IMR-90 (cell line): ENCODE measurements at regions not wholly inside any gene's neighbourhood (a gene's known extent, or its start where the extent isn't known, plus 50 kb on each side); places are given as distances from the start of the nearest gene placed in this dataset.

Experiments
- ATAC-seq: fragments of 200-7000 bp; cut with Tn5 transposase; 2 replicates; pipeline ENCODE4 v1.9.1; 2020; ENCODE audit warnings: low read depth, mild to moderate bottlenecking, moderate library complexity
- BruUV-seq: library from RNA; stranded (reverse); fragments of 400-500 nt; replicated peaks from 2 replicates; lab custom pipeline; 2021; lab: Mats Ljungman, UMichigan
- CTCF ChIA-PET: fragments of 300-600 bp; formaldehyde crosslinking; extraction: SDS; loops from one replicate; lab custom pipeline; 2021; ENCODE audit warnings: antibody characterized with exemption; lab: Yijun Ruan, JAX
- POLR2A ChIA-PET: fragments of 300-600 bp; sonication (Branson Sonifier 250); formaldehyde crosslinking; loops from one replicate; lab custom pipeline; 2022; ENCODE audit warnings: antibody characterized with exemption; ENCODE audit not compliant: unreplicated experiment; lab: Charles Lee
- DNase-seq: peaks from one replicate; pipeline ENCODE4 v3.0.0; 2013
- H2AFZ ChIP-seq: replicated peaks from 2 replicates; pipeline ENCODE3; 2013; ENCODE audit warnings: low read length, mild to moderate bottlenecking; ENCODE audit not compliant: poor library complexity
- H2AK5ac ChIP-seq: 2 replicates; pipeline ENCODE4 v1.6.1; 2013; ENCODE audit warnings: low read depth, low read length, inconsistent platforms
- H2AK9ac ChIP-seq: replicated peaks from 2 replicates; pipeline ENCODE3; 2013; ENCODE audit warnings: mild to moderate bottlenecking, low read depth, low read length, moderate library complexity; ENCODE audit not compliant: poor library complexity
- H2BK120ac ChIP-seq: 2 replicates; pipeline ENCODE4 v1.6.1; 2013; ENCODE audit warnings: low read depth, low read length, inconsistent platforms
- H2BK15ac ChIP-seq: 3 replicates; pipeline ENCODE4 v1.6.1; 2013; ENCODE audit warnings: low read depth, low read length, inconsistent platforms
- H2BK20ac ChIP-seq: 2 replicates; pipeline ENCODE4 v1.6.1; 2013; ENCODE audit warnings: low read depth, mild to moderate bottlenecking, inconsistent platforms, low read length, moderate library complexity
- H2BK5ac ChIP-seq: 2 replicates; pipeline ENCODE4 v1.6.1; 2013; ENCODE audit warnings: mild to moderate bottlenecking, low read depth, low read length, inconsistent platforms; ENCODE audit not compliant: poor library complexity, severe bottlenecking
- H3K14ac ChIP-seq: replicated peaks from 2 replicates; pipeline ENCODE4 v1.6.1; 2013; ENCODE audit warnings: low read depth, low read length, inconsistent platforms
- H3K18ac ChIP-seq: 2 replicates; pipeline ENCODE4 v1.6.1; 2013; ENCODE audit warnings: low read depth, low read length, control low read depth
- H3K23ac ChIP-seq: 2 replicates; pipeline ENCODE4 v1.6.1; 2013; ENCODE audit warnings: low read depth, low read length, inconsistent platforms
- H3K27ac ChIP-seq: 2 replicates; pipeline ENCODE4 v1.5.1; 2013; ENCODE audit warnings: mild to moderate bottlenecking, control low read depth, low read length; ENCODE audit not compliant: insufficient read depth
- H3K27me3 ChIP-seq: 2 replicates; pipeline ENCODE4 v1.6.1; 2013; ENCODE audit warnings: low read length; ENCODE audit not compliant: control insufficient read depth, insufficient read depth
- H3K36me3 ChIP-seq: 2 replicates; pipeline ENCODE4 v1.6.1; 2013; ENCODE audit warnings: low read length, mixed read lengths; ENCODE audit not compliant: control insufficient read depth, insufficient read depth
- H3K4ac ChIP-seq: 2 replicates; pipeline ENCODE4 v1.6.1; 2013; ENCODE audit warnings: low read depth, low read length, inconsistent platforms
- H3K4me1 ChIP-seq: 2 replicates; pipeline ENCODE4 v1.6.1; 2013; ENCODE audit warnings: low read length, mixed read lengths; ENCODE audit not compliant: control insufficient read depth, insufficient read depth
- H3K4me2 ChIP-seq: 2 replicates; pipeline ENCODE4 v1.6.1; 2013; ENCODE audit warnings: low read depth, mild to moderate bottlenecking, control low read depth, low read length, moderate library complexity
- H3K4me3 ChIP-seq: 2 replicates; pipeline ENCODE4 v1.5.1; 2013; ENCODE audit warnings: low read depth, mild to moderate bottlenecking, control low read depth, low read length, moderate library complexity; ENCODE audit not compliant: insufficient read depth
- H3K56ac ChIP-seq: 2 replicates; pipeline ENCODE4 v1.6.1; 2013; ENCODE audit warnings: low read length, inconsistent platforms; ENCODE audit not compliant: insufficient read depth; ENCODE audit errors: extremely low read depth
- H3K79me1 ChIP-seq, 2 experiments: 2 replicates each; pipeline ENCODE4 v1.6.1; 2013; ENCODE audit warnings: low read length in 2 of 2, inconsistent platforms in 1 of 2, low read depth in 1 of 2
- H3K9ac ChIP-seq: 2 replicates; pipeline ENCODE4 v1.6.1; 2013; ENCODE audit warnings: low read depth, low read length, control low read depth
- H3K9me1 ChIP-seq: 2 replicates; pipeline ENCODE4 v1.6.1; 2013; ENCODE audit warnings: low read length, inconsistent platforms; ENCODE audit not compliant: insufficient read depth
- H3K9me3 ChIP-seq: 2 replicates; pipeline ENCODE4 v1.6.1; 2013; ENCODE audit warnings: low read length; ENCODE audit not compliant: control insufficient read depth, insufficient read depth
- H4K20me1 ChIP-seq: 2 replicates; pipeline ENCODE4 v1.6.1; 2013; ENCODE audit warnings: low read length, inconsistent platforms; ENCODE audit not compliant: insufficient read depth
- H4K5ac ChIP-seq: 2 replicates; pipeline ENCODE4 v1.6.1; 2013; ENCODE audit warnings: mild to moderate bottlenecking, low read depth, low read length, control low read depth
- H4K8ac ChIP-seq, 2 experiments: 2 replicates each; pipeline ENCODE4 v1.6.1; 2013; ENCODE audit warnings: low read depth in 2 of 2, low read length in 2 of 2, control low read depth in 1 of 2, inconsistent platforms in 1 of 2
- H4K91ac ChIP-seq: 2 replicates; pipeline ENCODE4 v1.6.1; 2013; ENCODE audit warnings: low read depth, low read length, inconsistent platforms; ENCODE audit not compliant: insufficient read depth
- BHLHE40 ChIP-seq: fragments of 150-350 bp; IDR thresholded peaks from 2 replicates; pipeline ENCODE4 v1.6.1; 2016; ENCODE audit warnings: mild to moderate bottlenecking, low read depth, low read length
- CEBPB ChIP-seq: IDR thresholded peaks from 2 replicates; pipeline ENCODE4 v1.6.1; 2012; ENCODE audit warnings: low read depth, low read length, improper control_type of control experiment
- CHD1 ChIP-seq: IDR thresholded peaks from 2 replicates; pipeline ENCODE4 v1.6.1; 2012; ENCODE audit warnings: low read depth, low read length, improper control_type of control experiment
- ELK1 ChIP-seq: fragments of 150-350 bp; IDR thresholded peaks from 2 replicates; pipeline ENCODE4 v1.6.1; 2016; ENCODE audit warnings: low read depth, mild to moderate bottlenecking, low read length, moderate library complexity, borderline replicate concordance
- FOS ChIP-seq: fragments of 150-350 bp; IDR thresholded peaks from 2 replicates; pipeline ENCODE4 v1.6.1; 2016; ENCODE audit warnings: low read depth, low read length
- MAFK ChIP-seq: IDR thresholded peaks from 2 replicates; pipeline ENCODE4 v1.6.1; 2012; ENCODE audit warnings: low read depth, low read length, improper control_type of control experiment
- MAZ ChIP-seq: IDR thresholded peaks from 2 replicates; pipeline ENCODE4 v1.6.1; 2012; ENCODE audit warnings: low read depth, mild to moderate bottlenecking, low read length, improper control_type of control experiment, moderate library complexity, borderline replicate concordance
- MXI1 ChIP-seq: IDR thresholded peaks from 2 replicates; pipeline ENCODE4 v1.6.1; 2012; ENCODE audit warnings: low read depth, mild to moderate bottlenecking, low read length, moderate library complexity, borderline replicate concordance
- NFE2L2 ChIP-seq: fragments of 150-350 bp; IDR thresholded peaks from 2 replicates; pipeline ENCODE4 v1.6.1; 2016; ENCODE audit warnings: low read depth, mild to moderate bottlenecking, low read length
- POLR2A ChIP-seq: IDR thresholded peaks from 2 replicates; pipeline ENCODE4 v1.6.1; 2012; ENCODE audit warnings: mild to moderate bottlenecking, low read depth, low read length
- RAD21 ChIP-seq: IDR thresholded peaks from 2 replicates; pipeline ENCODE4 v1.6.1; 2012; ENCODE audit warnings: low read length, improper control_type of control experiment
- RCOR1 ChIP-seq: IDR thresholded peaks from 2 replicates; pipeline ENCODE4 v1.6.1; 2012; ENCODE audit warnings: mild to moderate bottlenecking, low read length, improper control_type of control experiment; ENCODE audit not compliant: insufficient replicate concordance
- RFX5 ChIP-seq: IDR thresholded peaks from 2 replicates; pipeline ENCODE4 v1.8.0; 2012; ENCODE audit warnings: low read depth, mild to moderate bottlenecking, low read length, moderate library complexity
- SMC3 ChIP-seq: fragments of 150-350 bp; IDR thresholded peaks from 2 replicates; pipeline ENCODE4 v1.6.1; 2016; ENCODE audit warnings: low read depth, mild to moderate bottlenecking, antibody characterized with exemption, low read length, moderate library complexity
- USF2 ChIP-seq: fragments of 150-350 bp; IDR thresholded peaks from 2 replicates; pipeline ENCODE4 v1.6.1; 2017; ENCODE audit warnings: mild to moderate bottlenecking, antibody characterized with exemption, low read length, low read depth
- WGBS, 2 experiments: methylation state at CpG; one replicate each; pipeline versions ENCODE4 v1.1.5 to v1.1.7; 2013; ENCODE audit warnings: missing lambda C conversion rate in 2 of 2; ENCODE audit not compliant: insufficient read length in 1 of 2; ENCODE audit errors: extremely low coverage in 2 of 2; 5-methylcytosine and 5-hydroxymethylcytosine counted together
- dilution Hi-C: fragments of 300-500 bp; cut with HindIII; formaldehyde crosslinking; loops from one replicate; pipeline ENCODE4 v1.14.3; 2018; ENCODE audit warnings: low sequenced_read_pairs; ENCODE audit not compliant: unreplicated experiment
- in situ Hi-C: fragments of 300-500 bp; cut with MboI; formaldehyde crosslinking; loops from 3 replicates; pipeline ENCODE4 v1.14.3; 2019; ENCODE audit warnings: low sequenced_read_pairs, inconsistent platforms, mixed read lengths
- intact Hi-C: fragments of 100-400 bp; cut with micrococcal nuclease; formaldehyde crosslinking; loops from 2 replicates; pipeline ENCODE4 v1.10.0; 2022
- TF ChIP-seq, protein P1 (sequence below): conservative IDR thresholded peaks from 2 replicates; pipeline ENCODE4 v1.5.1; 2012; ENCODE audit warnings: mild to moderate bottlenecking, low read depth, low read length, improper control_type of control experiment

GRCh38 chr2:175709248-175709647, 292.8 kb downstream of the LNPK start:
- DNase-seq: no peak
- Histone ChIP-seq H3K23ac (no peak overlapping the region), H2BK15ac (no peak overlapping the region), H2AFZ (no peak overlapping the region), H3K18ac (no peak overlapping the region), H3K56ac (no peak overlapping the region), H3K9me1 (no peaks in the 10 kb centered on the region), H4K8ac (no peak overlapping the region), H3K36me3 (no peaks in the 10 kb centered on the region), H3K4me1 (no peaks in the 10 kb centered on the region), H3K79me1 (no peaks in the 10 kb centered on the region), H4K91ac (no peak overlapping the region), H2AK5ac (no peak overlapping the region), H2BK5ac (no peak overlapping the region), H3K27ac (no peak overlapping the region), H2AK9ac (no peak overlapping the region), H3K14ac (no peak overlapping the region), H3K9ac (no peak overlapping the region), H3K4ac (no peak overlapping the region), H2BK20ac (no peak overlapping the region), H3K27me3 (no peaks in the 10 kb centered on the region), H3K4me3 (no peak overlapping the region), H3K9me3 (no peaks in the 10 kb centered on the region), H4K5ac (no peak overlapping the region), H2BK120ac (no peak overlapping the region), H4K20me1 (no peaks in the 10 kb centered on the region), H3K4me2 (no peak overlapping the region)
- no peak for TF ChIP-seq POLR2A
- no peak for TF ChIP-seq RAD21
- no peak for TF ChIP-seq BHLHE40
- TF ChIP-seq MXI1: no peak
- no peak for TF ChIP-seq RFX5
- TF ChIP-seq SMC3: no peak
- no peak for TF ChIP-seq USF2
- no peak for TF ChIP-seq ELK1
- no peak for TF ChIP-seq CHD1
- no peak for TF ChIP-seq FOS
- TF ChIP-seq RCOR1: no peak
- TF ChIP-seq, protein P1, sequence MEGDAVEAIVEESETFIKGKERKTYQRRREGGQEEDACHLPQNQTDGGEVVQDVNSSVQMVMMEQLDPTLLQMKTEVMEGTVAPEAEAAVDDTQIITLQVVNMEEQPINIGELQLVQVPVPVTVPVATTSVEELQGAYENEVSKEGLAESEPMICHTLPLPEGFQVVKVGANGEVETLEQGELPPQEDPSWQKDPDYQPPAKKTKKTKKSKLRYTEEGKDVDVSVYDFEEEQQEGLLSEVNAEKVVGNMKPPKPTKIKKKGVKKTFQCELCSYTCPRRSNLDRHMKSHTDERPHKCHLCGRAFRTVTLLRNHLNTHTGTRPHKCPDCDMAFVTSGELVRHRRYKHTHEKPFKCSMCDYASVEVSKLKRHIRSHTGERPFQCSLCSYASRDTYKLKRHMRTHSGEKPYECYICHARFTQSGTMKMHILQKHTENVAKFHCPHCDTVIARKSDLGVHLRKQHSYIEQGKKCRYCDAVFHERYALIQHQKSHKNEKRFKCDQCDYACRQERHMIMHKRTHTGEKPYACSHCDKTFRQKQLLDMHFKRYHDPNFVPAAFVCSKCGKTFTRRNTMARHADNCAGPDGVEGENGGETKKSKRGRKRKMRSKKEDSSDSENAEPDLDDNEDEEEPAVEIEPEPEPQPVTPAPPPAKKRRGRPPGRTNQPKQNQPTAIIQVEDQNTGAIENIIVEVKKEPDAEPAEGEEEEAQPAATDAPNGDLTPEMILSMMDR: no peak
- TF ChIP-seq CEBPB: no peak
- no peak for TF ChIP-seq MAFK
- no peak for TF ChIP-seq MAZ
- TF ChIP-seq NFE2L2: no peak
- CTCF ChIA-PET: no interaction called here
- dilution Hi-C loops: no loop called here
- POLR2A ChIA-PET: no interaction called here
- WGBS, 2 experiments: no CpG with 5 or more reads among the region's 6 CpGs
- BruUV-seq: no TSS peak
- in situ Hi-C loops: no loop called here
- ATAC-seq: no peak
- intact Hi-C loops: no loop called here
